ENCODE measurements at regions not wholly inside any gene's neighbourhood (a gene's known extent, or its start where the extent isn't known, plus 50 kb on each side); places are given as distances from the start of the nearest gene placed in this dataset.

- no peak for DNase-seq
Observed at GRCh38 chr4:52234561-52235440, 183.7 kb downstream of the SPATA18 start.

- no peak for DNase-seq
Observed at GRCh38 chr4:52235552-52236201, 184.6 kb downstream of the SPATA18 start.

- no peak for DNase-seq
Observed at GRCh38 chr4:52241916-52242315, 190.8 kb downstream of the SPATA18 start.

- DNase-seq: no peak
Observed at GRCh38 chr4:52243367-52243766, 192.3 kb downstream of the SPATA18 start.

GRCh38 chr4:52244103-52244775 lies 193.1 kb downstream of the SPATA18 start:
- DNase-seq: no peak

- no peak for DNase-seq
Observed at GRCh38 chr4:52244848-52245247, 193.7 kb downstream of the SPATA18 start.

- no peak for DNase-seq
Observed at GRCh38 chr4:52246827-52247226, 195.7 kb downstream of the SPATA18 start.

- DNase-seq: no peak
Observed at GRCh38 chr4:52247941-52248340, 196.8 kb downstream of the SPATA18 start.

- no peak for DNase-seq
Observed at GRCh38 chr4:52248820-52249219, 197.7 kb downstream of the SPATA18 start.

GRCh38 chr4:52249581-52249980 lies 198.5 kb downstream of the SPATA18 start:
- DNase-seq: no peak

GRCh38 chr4:52250154-52250553 lies 199.1 kb downstream of the SPATA18 start:
- DNase-seq: no peak

GRCh38 chr4:52251864-52252263 lies 200.8 kb downstream of the SPATA18 start:
- no peak for DNase-seq

GRCh38 chr4:52253025-52253424 lies 201.9 kb downstream of the SPATA18 start:
- DNase-seq: no peak

- DNase-seq: no peak
Observed at GRCh38 chr4:52256522-52256921, 205.4 kb downstream of the SPATA18 start.

GRCh38 chr4:52259978-52260377 lies 208.9 kb downstream of the SPATA18 start:
- no peak for DNase-seq

- no peak for DNase-seq
Observed at GRCh38 chr4:52260514-52261210, 209.6 kb downstream of the SPATA18 start.

GRCh38 chr4:52263607-52264006 lies 212.5 kb downstream of the SPATA18 start:
- DNase-seq: peak; percentile 46

- DNase-seq: peak; percentile 20
Observed at GRCh38 chr4:52265781-52266525, 214.8 kb downstream of the SPATA18 start.

- no peak for DNase-seq
Observed at GRCh38 chr4:52266537-52267137, 215.5 kb downstream of the SPATA18 start.

GRCh38 chr4:52269761-52270160 lies 218.7 kb downstream of the SPATA18 start:
- no peak for DNase-seq

GRCh38 chr4:52273885-52274284 lies 222.8 kb downstream of the SPATA18 start:
- no peak for DNase-seq
